ENCODE measurements at regions not wholly inside any gene's neighbourhood (a gene's known extent, or its start where the extent isn't known, plus 50 kb on each side); places are given as distances from the start of the nearest gene placed in this dataset.

DNA sequence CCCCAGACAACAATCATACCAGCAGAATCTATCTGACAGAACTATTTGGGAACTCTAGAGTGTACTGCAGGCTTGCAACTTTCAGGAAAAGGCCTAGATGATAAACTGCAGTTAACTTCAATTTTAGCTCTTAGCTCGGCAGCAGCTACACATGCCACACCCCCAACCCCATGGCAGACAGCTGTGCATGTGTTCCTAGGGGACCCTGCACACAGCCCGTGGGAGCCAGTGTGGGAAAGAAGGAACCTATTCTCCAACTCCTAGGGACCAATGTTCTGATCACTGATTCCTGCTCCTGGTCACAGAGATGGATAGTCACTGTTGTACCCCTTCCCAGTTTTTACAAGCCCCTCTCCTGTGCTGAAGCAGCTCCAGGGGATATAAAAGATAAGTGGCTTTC is 179.6 kb downstream of the DRD1 start:
- TF ChIP-seq, protein P1, sequence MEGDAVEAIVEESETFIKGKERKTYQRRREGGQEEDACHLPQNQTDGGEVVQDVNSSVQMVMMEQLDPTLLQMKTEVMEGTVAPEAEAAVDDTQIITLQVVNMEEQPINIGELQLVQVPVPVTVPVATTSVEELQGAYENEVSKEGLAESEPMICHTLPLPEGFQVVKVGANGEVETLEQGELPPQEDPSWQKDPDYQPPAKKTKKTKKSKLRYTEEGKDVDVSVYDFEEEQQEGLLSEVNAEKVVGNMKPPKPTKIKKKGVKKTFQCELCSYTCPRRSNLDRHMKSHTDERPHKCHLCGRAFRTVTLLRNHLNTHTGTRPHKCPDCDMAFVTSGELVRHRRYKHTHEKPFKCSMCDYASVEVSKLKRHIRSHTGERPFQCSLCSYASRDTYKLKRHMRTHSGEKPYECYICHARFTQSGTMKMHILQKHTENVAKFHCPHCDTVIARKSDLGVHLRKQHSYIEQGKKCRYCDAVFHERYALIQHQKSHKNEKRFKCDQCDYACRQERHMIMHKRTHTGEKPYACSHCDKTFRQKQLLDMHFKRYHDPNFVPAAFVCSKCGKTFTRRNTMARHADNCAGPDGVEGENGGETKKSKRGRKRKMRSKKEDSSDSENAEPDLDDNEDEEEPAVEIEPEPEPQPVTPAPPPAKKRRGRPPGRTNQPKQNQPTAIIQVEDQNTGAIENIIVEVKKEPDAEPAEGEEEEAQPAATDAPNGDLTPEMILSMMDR (IDR thresholded peaks at IDR 0.05), result no peak
- TF ChIP-seq POLR2A (IDR thresholded peaks at IDR 0.05), result no peak
- TF ChIP-seq POLR2AphosphoS5 (IDR thresholded peaks at IDR 0.05; ENCODE audit: insufficient read depth in 1 of 2, low read depth in 1 of 2), result no peak
